ENCODE measurements at regions not wholly inside any gene's neighbourhood (a gene's known extent, or its start where the extent isn't known, plus 50 kb on each side); places are given as distances from the start of the nearest gene placed in this dataset.

GRCh38 chr13:76049376-76049746 lies 413.2 kb downstream of the LMO7 start:
- Histone ChIP-seq H3K27me3 (replicated peaks; ENCODE audit: control insufficient read depth, insufficient read depth, low read length) (no peaks in the 10 kb centered on the region), H3K4me3 (replicated peaks; ENCODE audit: low read depth, low read length) (no peak overlapping the region), H3K36me3 (ENCODE audit: control insufficient read depth, insufficient read depth, low read length) (no peaks in the 10 kb centered on the region)
- no peak for DNase-seq (ENCODE audit: extremely low read depth, insufficient read length)
- no peak for TF ChIP-seq CTCF (IDR thresholded peaks at IDR 0.05; ENCODE audit: insufficient read depth, low read length, poor library complexity, severe bottlenecking)

- no peaks in the 10 kb centered on the region for H3K27me3 ChIP-seq (replicated peaks; ENCODE audit: control insufficient read depth, insufficient read depth, low read length)
- no peaks in the 10 kb centered on the region for H3K36me3 ChIP-seq (ENCODE audit: control insufficient read depth, insufficient read depth, low read length)
- TF ChIP-seq CTCF (IDR thresholded peaks at IDR 0.05; ENCODE audit: insufficient read depth, low read length, poor library complexity, severe bottlenecking), result no peak
- H3K4me3 ChIP-seq (replicated peaks; ENCODE audit: low read depth, low read length), result no peak overlapping the region
- DNase-seq (ENCODE audit: extremely low read depth, insufficient read length), result no peak
Measured at GRCh38 chr13:76048675-76049375, 412.7 kb downstream of the LMO7 start.

GRCh38 chr13:76048131-76048530 lies 412.0 kb downstream of the LMO7 start:
- TF ChIP-seq CTCF (IDR thresholded peaks at IDR 0.05; ENCODE audit: insufficient read depth, low read length, poor library complexity, severe bottlenecking), result no peak
- Histone ChIP-seq H3K36me3 (ENCODE audit: control insufficient read depth, insufficient read depth, low read length) (no peaks in the 10 kb centered on the region), H3K27me3 (replicated peaks; ENCODE audit: control insufficient read depth, insufficient read depth, low read length) (no peaks in the 10 kb centered on the region), H3K4me3 (replicated peaks; ENCODE audit: low read depth, low read length) (no peak overlapping the region)
- DNase-seq (ENCODE audit: extremely low read depth, insufficient read length), result no peak

- H3K27me3 ChIP-seq (replicated peaks; ENCODE audit: control insufficient read depth, insufficient read depth, low read length), result no peaks in the 10 kb centered on the region
- DNase-seq (ENCODE audit: extremely low read depth, insufficient read length), result no peak
- no peak for TF ChIP-seq CTCF (IDR thresholded peaks at IDR 0.05; ENCODE audit: insufficient read depth, low read length, poor library complexity, severe bottlenecking)
- H3K4me3 ChIP-seq (replicated peaks; ENCODE audit: low read depth, low read length), result no peak overlapping the region
- H3K36me3 ChIP-seq (ENCODE audit: control insufficient read depth, insufficient read depth, low read length), result no peaks in the 10 kb centered on the region
Measured at GRCh38 chr13:76043874-76044273, 407.7 kb downstream of the LMO7 start.

- no peaks in the 10 kb centered on the region for H3K27me3 ChIP-seq (replicated peaks; ENCODE audit: control insufficient read depth, insufficient read depth, low read length)
- TF ChIP-seq CTCF (IDR thresholded peaks at IDR 0.05; ENCODE audit: insufficient read depth, low read length, poor library complexity, severe bottlenecking), result no peak
- no peaks in the 10 kb centered on the region for H3K36me3 ChIP-seq (ENCODE audit: control insufficient read depth, insufficient read depth, low read length)
- H3K4me3 ChIP-seq (replicated peaks; ENCODE audit: low read depth, low read length), result no peak overlapping the region
- DNase-seq (ENCODE audit: extremely low read depth, insufficient read length), result no peak
Measured at GRCh38 chr13:76038920-76039716, 403.0 kb downstream of the LMO7 start.

All from GM06990 (cell line).